ENCODE measurements at regions not wholly inside any gene's neighbourhood (a gene's known extent, or its start where the extent isn't known, plus 50 kb on each side); places are given as distances from the start of the nearest gene placed in this dataset.

- DNase-seq (ENCODE audit: low spot score) (no peak), ATAC-seq (ENCODE audit: low read depth) (no peak)
- H3K4me1 ChIP-seq (ENCODE audit: insufficient read depth, poor library complexity, severe bottlenecking) = no peaks in the 10 kb centered on the region
- H3K27ac ChIP-seq (ENCODE audit: poor library complexity, severe bottlenecking) = no peak overlapping the region
- no peaks in the 10 kb centered on the region for H3K36me3 ChIP-seq (ENCODE audit: low read depth)
- no peaks in the 10 kb centered on the region for H3K27me3 ChIP-seq (ENCODE audit: insufficient read depth, poor library complexity, severe bottlenecking)
- H3K9me3 ChIP-seq (ENCODE audit: severe bottlenecking) = no peaks in the 10 kb centered on the region
- no peak for TF ChIP-seq CTCF (IDR thresholded peaks at IDR 0.05; ENCODE audit: poor library complexity, severe bottlenecking)
- H3K4me3 ChIP-seq (ENCODE audit: severe bottlenecking) = no peak overlapping the region
Observed at GRCh38 chr5:21142791-21143190, 1154.8 kb upstream of the CDH18 start.

- no peak for DNase-seq (ENCODE audit: low spot score)
- TF ChIP-seq CTCF (IDR thresholded peaks at IDR 0.05; ENCODE audit: poor library complexity, severe bottlenecking) = no peak
- H3K4me1 ChIP-seq (ENCODE audit: insufficient read depth, poor library complexity, severe bottlenecking) = no peaks in the 10 kb centered on the region
- ATAC-seq (ENCODE audit: low read depth) = no peak
- H3K36me3 ChIP-seq (ENCODE audit: low read depth) = no peaks in the 10 kb centered on the region
- no peak overlapping the region for H3K27ac ChIP-seq (ENCODE audit: poor library complexity, severe bottlenecking)
- H3K27me3 ChIP-seq (ENCODE audit: insufficient read depth, poor library complexity, severe bottlenecking) = no peaks in the 10 kb centered on the region
- H3K9me3 ChIP-seq (ENCODE audit: severe bottlenecking) = no peaks in the 10 kb centered on the region
- H3K4me3 ChIP-seq (ENCODE audit: severe bottlenecking) = no peak overlapping the region
Observed at GRCh38 chr5:21140987-21141386, 1153.0 kb upstream of the CDH18 start.

GRCh38 chr5:21126236-21126635 lies 1138.2 kb upstream of the CDH18 start:
- Histone ChIP-seq H3K36me3 (ENCODE audit: low read depth) (no peaks in the 10 kb centered on the region), H3K9me3 (ENCODE audit: severe bottlenecking) (no peaks in the 10 kb centered on the region), H3K4me3 (ENCODE audit: severe bottlenecking) (no peak overlapping the region), H3K27me3 (ENCODE audit: insufficient read depth, poor library complexity, severe bottlenecking) (no peaks in the 10 kb centered on the region), H3K27ac (ENCODE audit: poor library complexity, severe bottlenecking) (no peak overlapping the region), H3K4me1 (ENCODE audit: insufficient read depth, poor library complexity, severe bottlenecking) (no peaks in the 10 kb centered on the region)
- ATAC-seq (ENCODE audit: low read depth) (no peak), DNase-seq (ENCODE audit: low spot score) (no peak)
- TF ChIP-seq CTCF (IDR thresholded peaks at IDR 0.05; ENCODE audit: poor library complexity, severe bottlenecking) = no peak

GRCh38 chr5:21125238-21125983 lies 1137.4 kb upstream of the CDH18 start:
- Histone ChIP-seq H3K27me3 (ENCODE audit: insufficient read depth, poor library complexity, severe bottlenecking) (no peaks in the 10 kb centered on the region), H3K27ac (ENCODE audit: poor library complexity, severe bottlenecking) (no peak overlapping the region), H3K9me3 (ENCODE audit: severe bottlenecking) (no peaks in the 10 kb centered on the region), H3K36me3 (ENCODE audit: low read depth) (no peaks in the 10 kb centered on the region), H3K4me3 (ENCODE audit: severe bottlenecking) (no peak overlapping the region), H3K4me1 (ENCODE audit: insufficient read depth, poor library complexity, severe bottlenecking) (no peaks in the 10 kb centered on the region)
- ATAC-seq (ENCODE audit: low read depth) (no peak), DNase-seq (ENCODE audit: low spot score) (no peak)
- no peak for TF ChIP-seq CTCF (IDR thresholded peaks at IDR 0.05; ENCODE audit: poor library complexity, severe bottlenecking)

GRCh38 chr5:21121213-21121612 lies 1133.2 kb upstream of the CDH18 start:
- Histone ChIP-seq H3K4me3 (ENCODE audit: severe bottlenecking) (no peak overlapping the region), H3K27ac (ENCODE audit: poor library complexity, severe bottlenecking) (no peak overlapping the region), H3K9me3 (ENCODE audit: severe bottlenecking) (no peaks in the 10 kb centered on the region), H3K36me3 (ENCODE audit: low read depth) (no peaks in the 10 kb centered on the region), H3K27me3 (ENCODE audit: insufficient read depth, poor library complexity, severe bottlenecking) (no peaks in the 10 kb centered on the region), H3K4me1 (ENCODE audit: insufficient read depth, poor library complexity, severe bottlenecking) (no peaks in the 10 kb centered on the region)
- ATAC-seq (ENCODE audit: low read depth) = no peak
- no peak for DNase-seq (ENCODE audit: low spot score)
- no peak for TF ChIP-seq CTCF (IDR thresholded peaks at IDR 0.05; ENCODE audit: poor library complexity, severe bottlenecking)

Measured in RWPE2 (cell line).